Activated CD4-positive, alpha-beta T cell treated with anti-CD3 and anti-CD28 coated beads, Interleukin-2, amount 10 ng/mL, durations not matched to agents 7 days and 5 days (primary cell): ENCODE measurements at regions not wholly inside any gene's neighbourhood (a gene's known extent, or its start where the extent isn't known, plus 50 kb on each side); places are given as distances from the start of the nearest gene placed in this dataset.

Source experiments
- CTCF ChIA-PET: fragments of 350-600 bp; sonication (Branson Sonifier 250); formaldehyde crosslinking; loops from one replicate; lab custom pipeline; 2021; ENCODE audit warnings: antibody characterized with exemption; lab: Charles Lee
- POLR2A ChIA-PET: fragments of 350-600 bp; sonication (Branson Sonifier 250); formaldehyde crosslinking; loops from one replicate; lab custom pipeline; 2021; ENCODE audit warnings: antibody characterized with exemption; lab: Charles Lee
- DNase-seq: peaks from one replicate; pipeline ENCODE4 v3.0.0-alpha.2; 2020
- H3K27ac Mint-ChIP-seq: one replicate; pipeline ENCODE4 v1.8.0; 2021; ENCODE audit warnings: mild to moderate bottlenecking, moderate library complexity, mixed read lengths
- H3K27me3 Mint-ChIP-seq: one replicate; pipeline ENCODE4 v1.8.0; 2021; ENCODE audit warnings: mixed read lengths
- H3K36me3 Mint-ChIP-seq: one replicate; pipeline ENCODE4 v1.8.0; 2021; ENCODE audit warnings: low read depth, mixed read lengths
- H3K4me1 Mint-ChIP-seq: one replicate; pipeline ENCODE4 v1.8.0; 2021; ENCODE audit warnings: mixed read lengths
- H3K4me3 Mint-ChIP-seq: one replicate; pipeline ENCODE4 v1.8.0; 2021; ENCODE audit warnings: mild to moderate bottlenecking, moderate library complexity, mixed read lengths
- H3K9me3 Mint-ChIP-seq: one replicate; pipeline ENCODE4 v1.8.0; 2021; ENCODE audit warnings: mixed read lengths

- Mint-ChIP-seq H3K27ac (no peak overlapping the region), H3K36me3 (no peaks in the 10 kb centered on the region), H3K27me3 (no peaks in the 10 kb centered on the region), H3K9me3 (no peaks in the 10 kb centered on the region), H3K4me3 (no peak overlapping the region), H3K4me1 (no peaks in the 10 kb centered on the region)
- DNase-seq, result no peak
- ChIA-PET POLR2A (no interaction called here), CTCF (no interaction called here)
These were observed 70.6 kb upstream of the GRIK2 start for GRCh38 chr6:101322921-101323320.

- H3K36me3 Mint-ChIP-seq, result no peaks in the 10 kb centered on the region
- H3K9me3 Mint-ChIP-seq, result no peaks in the 10 kb centered on the region
- ChIA-PET CTCF (no interaction called here), POLR2A (no interaction called here)
- no peaks in the 10 kb centered on the region for H3K4me1 Mint-ChIP-seq
- DNase-seq, result no peak
- no peak overlapping the region for H3K4me3 Mint-ChIP-seq
- no peaks in the 10 kb centered on the region for H3K27me3 Mint-ChIP-seq
- H3K27ac Mint-ChIP-seq, result no peak overlapping the region
These were observed 67.1 kb upstream of the GRIK2 start for GRCh38 chr6:101326411-101326810.

DNA sequence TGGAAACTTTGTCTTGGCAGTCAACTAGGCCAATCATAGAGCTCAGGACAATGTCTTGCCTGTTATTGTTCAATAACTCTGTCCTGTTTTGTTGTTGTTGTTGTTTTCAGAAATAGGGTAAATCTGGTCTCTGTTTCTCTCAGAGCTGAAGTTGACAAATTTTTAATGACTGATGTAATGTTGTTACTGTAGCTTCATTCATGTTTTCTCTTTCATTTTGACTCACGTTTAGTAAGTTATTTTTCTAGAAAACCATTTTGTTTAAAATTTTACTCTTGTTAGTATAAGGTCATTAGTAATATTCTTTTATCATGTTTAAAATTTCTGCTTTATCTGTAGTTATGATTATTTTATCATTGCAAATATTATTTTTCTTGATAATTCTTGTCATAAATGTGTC lies 51.6 kb upstream of the GRIK2 start:
- H3K27ac Mint-ChIP-seq, result no peak overlapping the region
- H3K36me3 Mint-ChIP-seq, result no peaks in the 10 kb centered on the region
- no peaks in the 10 kb centered on the region for H3K4me1 Mint-ChIP-seq
- CTCF ChIA-PET, result no interaction called here
- H3K9me3 Mint-ChIP-seq, result peaks cover 4% of the 10 kb centered on the region
- H3K27me3 Mint-ChIP-seq, result no peaks in the 10 kb centered on the region
- H3K4me3 Mint-ChIP-seq, result no peak overlapping the region
- POLR2A ChIA-PET, result no interaction called here
- DNase-seq, result no peak
